Activated T-helper 1 cell treated with anti-CD3 and anti-CD28 coated beads, Interleukin-12 subunit alpha, Interleukin-12 subunit beta, Interleukin-2, Interleukin-4 antibody, amounts not matched to agents 30 ng/mL and 10 ng/mL and 1 ng/mL, durations not matched to agents 14 hours and 24 hours and 36 hours (primary cell): ENCODE measurements at regions not wholly inside any gene's neighbourhood (a gene's known extent, or its start where the extent isn't known, plus 50 kb on each side); places are given as distances from the start of the nearest gene placed in this dataset.
A peak's percentile ranks its signal among the peaks of the same experiment; 100 is the strongest.
"Not testable (repeated sequence)": the region's sequence is repeated elsewhere in the genome, so short reads cannot be mapped to it uniquely, and the experiment has no call there.

Experiments
- DNase-seq: peaks from one replicate; pipeline ENCODE4 v3.0.0; 2021; ENCODE audit warnings: low spot score
- H3K27ac Mint-ChIP-seq: one replicate; pipeline ENCODE4 v1.8.0; 2021; ENCODE audit warnings: mild to moderate bottlenecking, mixed read lengths
- H3K27me3 Mint-ChIP-seq: one replicate; pipeline ENCODE4 v1.8.0; 2022; ENCODE audit warnings: mild to moderate bottlenecking, moderate library complexity, mixed read lengths; ENCODE audit not compliant: insufficient read depth
- H3K36me3 Mint-ChIP-seq: one replicate; pipeline ENCODE4 v1.8.0; 2021; ENCODE audit warnings: low read depth, mixed read lengths
- H3K4me1 Mint-ChIP-seq: one replicate; pipeline ENCODE4 v1.8.0; 2021; ENCODE audit warnings: low read depth, mixed read lengths
- H3K4me3 Mint-ChIP-seq: one replicate; pipeline ENCODE4 v1.8.0; 2021; ENCODE audit warnings: mild to moderate bottlenecking, moderate library complexity, mixed read lengths
- H3K9me3 Mint-ChIP-seq: one replicate; pipeline ENCODE4 v1.8.0; 2021; ENCODE audit warnings: mixed read lengths
- intact Hi-C: fragments of 100-400 bp; cut with micrococcal nuclease; formaldehyde crosslinking; loops from one replicate; pipeline ENCODE4 v1.15.1; 2024

DNA sequence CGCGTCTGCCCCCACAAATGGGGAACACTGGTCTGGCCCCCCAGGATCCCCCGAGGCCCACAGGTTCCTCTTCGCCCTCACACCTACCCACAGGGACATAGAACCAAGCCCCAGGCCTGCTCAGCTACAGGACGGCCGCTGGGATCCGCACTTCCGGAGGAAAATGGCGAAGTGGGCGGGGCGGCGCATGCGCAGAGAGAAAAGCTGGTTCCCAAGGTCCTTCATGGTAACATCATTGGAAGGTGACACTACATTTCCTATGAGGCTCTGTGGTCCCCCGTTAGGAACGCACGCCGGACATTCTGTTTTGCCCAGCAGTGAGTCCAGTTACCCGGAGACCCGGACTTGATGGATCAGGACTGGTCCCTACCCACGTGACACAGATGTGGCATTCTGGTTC, 1486.2 kb upstream of the USP9Y start:
- H3K4me1 Mint-ChIP-seq, H3K9me3 Mint-ChIP-seq, intact Hi-C loops, H3K27ac Mint-ChIP-seq, DNase-seq, H3K36me3 Mint-ChIP-seq, H3K27me3 Mint-ChIP-seq: not testable (repeated sequence)
- peak overlapping the region; percentile 53 for H3K4me3 Mint-ChIP-seq
